HG03442 (cell line): ENCODE measurements at regions not wholly inside any gene's neighbourhood (a gene's known extent, or its start where the extent isn't known, plus 50 kb on each side); places are given as distances from the start of the nearest gene placed in this dataset.
"Not testable (repeated sequence)": the region's sequence is repeated elsewhere in the genome, so short reads cannot be mapped to it uniquely, and the experiment has no call there.

Source experiments
- ATAC-seq: cut with Tn5 transposase; IDR thresholded peaks from one replicate; pipeline ENCODE4 v1.9.1; 2021; ENCODE audit warnings: mild to moderate bottlenecking, moderate library complexity; ENCODE audit not compliant: unreplicated experiment

GRCh38 chr3:74978684-74979083 is 364.2 kb upstream of the CNTN3 start:
- no peak for ATAC-seq

- not testable (repeated sequence) for ATAC-seq
Measured at GRCh38 chr3:74985028-74985904, 370.8 kb upstream of the CNTN3 start.

- ATAC-seq, result no peak
Measured at GRCh38 chr3:74988095-74988494, 373.6 kb upstream of the CNTN3 start.

- ATAC-seq, result no peak
Measured at GRCh38 chr3:74992898-74993297, 378.4 kb upstream of the CNTN3 start.

- no peak for ATAC-seq
Measured at GRCh38 chr3:75001330-75001729, 386.9 kb upstream of the CNTN3 start.

GRCh38 chr3:75012791-75013331 is 398.4 kb upstream of the CNTN3 start:
- ATAC-seq, result no peak

GRCh38 chr3:75014008-75014407 is 399.5 kb upstream of the CNTN3 start:
- ATAC-seq, result no peak

GRCh38 chr3:75015280-75015679 is 400.8 kb upstream of the CNTN3 start:
- ATAC-seq, result no peak

GRCh38 chr3:75035146-75035545 is 420.7 kb upstream of the CNTN3 start:
- ATAC-seq, result no peak

- no peak for ATAC-seq
Measured at GRCh38 chr3:75042941-75043340, 428.5 kb upstream of the CNTN3 start.

- no peak for ATAC-seq
Measured at GRCh38 chr3:75048650-75049049, 434.2 kb upstream of the CNTN3 start.

- no peak for ATAC-seq
Measured at GRCh38 chr3:75049533-75049932, 435.1 kb upstream of the CNTN3 start.

- ATAC-seq, result no peak
Measured at GRCh38 chr3:75059120-75059519, 444.7 kb upstream of the CNTN3 start.

GRCh38 chr3:75061806-75062205 is 447.3 kb upstream of the CNTN3 start:
- no peak for ATAC-seq

GRCh38 chr3:75075158-75075557 is 460.7 kb upstream of the CNTN3 start:
- no peak for ATAC-seq

- no peak for ATAC-seq
Measured at GRCh38 chr3:75076481-75076880, 462.0 kb upstream of the CNTN3 start.

- no peak for ATAC-seq
Measured at GRCh38 chr3:75078290-75078689, 463.8 kb upstream of the CNTN3 start.

GRCh38 chr3:75082845-75083244 is 468.4 kb upstream of the CNTN3 start:
- ATAC-seq, result no peak

- no peak for ATAC-seq
Measured at GRCh38 chr3:75089841-75090240, 475.4 kb upstream of the CNTN3 start.

GRCh38 chr3:75101329-75102147 is 487.1 kb upstream of the CNTN3 start:
- no peak for ATAC-seq

GRCh38 chr3:75110741-75111140 is 496.3 kb upstream of the CNTN3 start:
- no peak for ATAC-seq

- ATAC-seq, result no peak
Measured at GRCh38 chr3:75115695-75116094, 501.2 kb upstream of the CNTN3 start.
